GM12892 (cell line): ENCODE measurements at regions not wholly inside any gene's neighbourhood (a gene's known extent, or its start where the extent isn't known, plus 50 kb on each side); places are given as distances from the start of the nearest gene placed in this dataset.

ENCODE experiments used
- DNase-seq: peaks from one replicate; pipeline ENCODE4 v3.0.0; 2011; ENCODE audit not compliant: insufficient read length
- FAIRE-seq: peaks from 2 replicates; lab custom pipeline; 2011; peaks lifted over from hg19 to GRCh38; lab: Jason Lieb, UNC
- POLR2A ChIP-seq: IDR thresholded peaks from 2 replicates; pipeline ENCODE4 v1.6.1; 2011; ENCODE audit warnings: low read depth, low read length, control low read depth
- POLR2AphosphoS5 ChIP-seq: IDR thresholded peaks from 2 replicates; pipeline ENCODE4 v1.6.1; 2011; ENCODE audit warnings: low read depth, low read length, control low read depth
- TAF1 ChIP-seq: IDR thresholded peaks from 2 replicates; pipeline ENCODE4 v1.6.1; 2011; ENCODE audit warnings: low read depth, mild to moderate bottlenecking, control low read depth, low read length, borderline replicate concordance

DNA sequence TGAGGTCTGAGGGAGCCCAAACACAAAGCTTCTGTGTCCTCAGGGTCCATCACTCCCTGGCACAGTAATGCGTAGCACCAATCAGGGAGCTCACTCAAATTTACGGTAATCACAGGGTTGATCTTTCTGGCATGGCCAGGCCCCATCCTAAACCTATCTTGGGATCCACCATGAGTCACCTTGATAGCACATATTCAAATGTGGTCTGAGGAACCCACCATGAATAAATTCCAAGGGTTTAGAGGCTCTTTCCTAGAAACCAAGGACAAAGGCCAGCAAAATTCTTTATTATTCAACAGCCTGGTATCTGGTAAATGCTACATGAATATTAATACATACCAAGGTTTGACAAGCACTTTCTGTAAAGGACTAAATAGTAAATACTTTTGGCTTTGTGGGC is 254.5 kb downstream of the TLR4 start:
- DNase-seq, result no peak
- TF ChIP-seq POLR2A, result no peak
- TF ChIP-seq TAF1, result no peak
- TF ChIP-seq POLR2AphosphoS5, result no peak
- no peak for FAIRE-seq

DNA sequence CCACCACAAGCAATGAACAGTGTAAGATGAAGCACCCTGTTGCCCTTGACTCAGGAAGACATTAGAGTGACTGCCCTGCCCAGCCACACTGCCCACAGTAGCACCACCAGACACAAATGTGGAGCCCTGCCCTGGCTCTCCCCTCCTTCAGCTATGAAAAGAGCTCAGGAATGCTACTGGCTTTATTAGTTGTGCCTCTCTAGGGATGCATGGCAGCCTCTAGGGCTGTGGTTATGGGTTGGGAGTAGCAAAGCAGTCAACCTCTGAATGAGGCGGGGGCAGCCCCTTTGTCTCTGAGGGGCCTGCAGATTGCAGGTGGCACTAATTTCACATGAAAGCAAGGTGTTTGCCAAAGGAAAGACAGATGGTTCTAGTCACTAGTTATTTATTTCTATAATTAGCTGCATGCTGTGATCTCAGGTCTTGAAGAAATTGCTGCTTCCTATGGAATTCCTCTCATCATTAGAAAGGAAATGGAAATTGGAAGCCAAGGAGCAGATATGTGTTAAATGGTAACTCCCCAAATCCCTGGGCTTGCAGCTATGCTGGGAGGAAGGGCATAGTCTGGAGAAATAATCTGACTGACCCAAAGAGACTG is 259.4 kb downstream of the TLR4 start:
- DNase-seq (no peak), FAIRE-seq (no peak)
- no peak for TF ChIP-seq TAF1
- TF ChIP-seq POLR2AphosphoS5, result no peak
- TF ChIP-seq POLR2A, result no peak

DNA sequence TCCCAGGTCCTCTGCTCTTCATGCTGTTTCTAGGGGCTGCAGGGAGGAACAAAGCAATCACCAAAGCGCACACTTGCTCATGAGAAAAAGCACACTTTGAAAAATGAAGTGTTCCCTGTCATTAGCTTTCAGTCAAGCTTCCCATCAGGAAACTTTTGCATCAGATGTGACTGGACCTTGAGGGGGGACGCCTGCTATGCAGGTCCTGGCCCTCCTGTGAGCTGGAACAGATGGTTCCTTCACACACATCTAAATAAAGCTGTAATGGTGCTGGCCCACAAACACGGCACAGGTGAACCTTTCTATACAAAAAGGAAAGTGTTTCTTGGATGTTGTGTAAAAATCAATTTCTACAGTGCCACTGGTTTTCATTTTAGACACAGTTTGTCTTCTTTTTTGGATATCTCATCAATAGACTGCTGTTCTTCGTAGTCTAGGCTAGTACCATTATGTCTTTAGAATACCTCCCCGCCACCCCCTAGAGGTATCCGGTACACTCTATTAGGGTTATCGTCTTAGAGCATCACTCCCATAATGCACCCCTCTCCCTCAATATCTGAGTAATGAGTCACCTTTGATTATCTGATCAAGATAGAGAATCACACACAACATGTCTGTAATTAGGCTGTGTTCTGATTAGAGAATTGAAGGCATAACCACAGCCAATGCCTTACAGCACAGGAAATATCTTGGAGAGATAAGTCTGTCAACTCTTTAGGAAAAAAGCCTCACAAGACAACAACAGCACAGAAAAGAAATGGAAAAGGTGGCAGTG is 266.3 kb downstream of the TLR4 start:
- no peak for TF ChIP-seq TAF1
- TF ChIP-seq POLR2AphosphoS5, result no peak
- no peak for TF ChIP-seq POLR2A
- FAIRE-seq (no peak), DNase-seq (no peak)

DNA sequence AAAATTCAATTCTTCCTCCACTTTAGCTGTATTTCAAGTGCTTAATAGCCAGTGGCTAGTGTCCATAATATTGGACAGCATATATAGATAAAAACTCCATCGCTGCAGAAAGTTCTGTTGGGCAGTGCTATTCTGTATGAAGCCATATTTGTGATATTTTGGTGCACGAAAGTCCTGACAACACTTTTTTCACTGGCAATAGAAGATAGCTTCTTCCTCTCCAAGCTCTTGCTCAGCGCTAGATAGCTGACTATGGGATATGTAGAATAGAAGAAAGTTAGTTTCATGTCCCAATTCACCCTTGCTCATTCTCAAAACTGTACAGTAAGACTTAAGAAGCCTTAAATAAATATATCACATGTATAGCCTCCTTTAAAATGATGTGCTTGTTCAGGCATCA is 269.9 kb downstream of the TLR4 start:
- no peak for FAIRE-seq
- DNase-seq, result no peak
- no peak for TF ChIP-seq POLR2AphosphoS5
- no peak for TF ChIP-seq TAF1
- no peak for TF ChIP-seq POLR2A

DNA sequence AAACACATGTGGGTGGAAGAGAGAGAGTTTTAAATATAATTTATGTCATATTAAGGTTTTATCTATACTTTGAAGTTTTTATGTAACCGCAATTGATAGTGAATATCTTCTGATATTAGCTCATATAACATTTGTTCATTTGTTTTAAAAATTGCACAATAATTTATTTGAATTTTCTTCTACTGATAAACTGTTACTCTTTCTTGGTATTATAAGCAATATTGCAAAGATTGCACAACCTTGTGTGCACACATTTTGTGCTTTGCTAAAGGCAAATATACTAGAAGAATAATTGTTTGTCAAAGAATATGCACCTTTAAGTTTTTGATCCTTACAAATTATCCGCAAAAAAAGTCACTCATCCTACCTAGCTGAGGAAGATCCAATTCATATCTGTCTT is 275.7 kb downstream of the TLR4 start:
- no peak for FAIRE-seq
- TF ChIP-seq POLR2A (no peak), POLR2AphosphoS5 (no peak), TAF1 (no peak)
- DNase-seq, result no peak

DNA sequence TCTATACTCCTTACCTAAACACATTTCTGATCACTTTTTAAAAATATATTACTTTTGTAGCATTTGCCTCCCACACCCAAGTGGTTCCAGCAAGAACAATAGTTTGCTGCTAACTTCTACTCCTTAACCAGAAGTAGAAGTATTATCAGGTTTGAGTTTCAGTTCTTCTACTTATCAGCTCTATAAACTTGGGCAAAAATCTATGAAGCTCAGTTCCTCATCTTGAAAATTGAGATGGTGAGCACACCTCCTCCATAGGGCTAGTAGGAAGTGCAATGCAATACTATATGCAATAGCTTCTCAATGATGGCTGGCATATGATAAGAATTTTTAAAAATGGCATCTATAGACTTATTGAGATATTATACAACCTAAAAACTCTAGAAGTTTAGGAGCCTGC is 283.7 kb downstream of the TLR4 start:
- no peak for TF ChIP-seq TAF1
- TF ChIP-seq POLR2A, result no peak
- TF ChIP-seq POLR2AphosphoS5, result no peak
- FAIRE-seq, result no peak
- DNase-seq, result no peak

DNA sequence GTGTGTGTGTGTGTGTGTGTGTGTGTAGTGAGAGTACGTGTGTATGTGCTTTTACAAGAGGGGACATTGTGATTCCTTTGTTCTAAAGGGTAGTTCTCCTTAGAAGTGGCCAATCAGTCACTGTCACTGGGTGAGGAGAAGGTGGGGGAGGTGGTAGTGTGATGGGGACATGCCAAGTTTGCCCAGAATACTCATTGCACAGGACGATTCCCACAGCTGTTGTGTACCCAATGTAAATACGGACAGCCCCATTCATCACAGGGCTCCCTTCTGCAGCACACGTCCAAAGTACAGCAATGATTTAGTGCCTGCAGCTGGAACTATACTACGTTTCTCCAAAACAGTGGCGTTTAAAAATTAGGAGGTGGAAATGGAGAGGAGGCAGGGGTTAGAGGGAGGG is 287.8 kb downstream of the TLR4 start:
- no peak for DNase-seq
- TF ChIP-seq POLR2A (no peak), POLR2AphosphoS5 (no peak)

DNA sequence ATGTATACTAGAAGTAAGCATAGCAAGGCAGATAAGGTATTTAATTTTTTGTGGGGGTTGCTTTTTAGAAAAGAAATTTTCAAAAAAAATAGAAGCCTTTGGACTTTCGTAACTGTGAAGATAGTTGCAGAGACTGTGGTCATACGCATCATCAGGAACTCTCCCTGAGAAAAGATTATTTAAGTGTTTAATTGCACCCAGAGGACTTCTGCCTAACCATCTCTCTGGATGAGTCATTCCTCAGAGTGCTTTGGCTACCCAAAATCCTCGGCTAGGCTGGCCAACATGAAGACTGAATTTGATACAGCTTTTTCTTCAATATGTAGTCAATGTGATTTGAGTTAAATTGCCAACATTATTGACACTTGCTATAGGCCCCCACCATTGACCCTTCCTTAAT is 296.4 kb downstream of the TLR4 start:
- FAIRE-seq (no peak), DNase-seq (no peak)

More for the DNA sequence above, 287.8 kb downstream of the TLR4 start:
- FAIRE-seq, result no peak

DNA sequence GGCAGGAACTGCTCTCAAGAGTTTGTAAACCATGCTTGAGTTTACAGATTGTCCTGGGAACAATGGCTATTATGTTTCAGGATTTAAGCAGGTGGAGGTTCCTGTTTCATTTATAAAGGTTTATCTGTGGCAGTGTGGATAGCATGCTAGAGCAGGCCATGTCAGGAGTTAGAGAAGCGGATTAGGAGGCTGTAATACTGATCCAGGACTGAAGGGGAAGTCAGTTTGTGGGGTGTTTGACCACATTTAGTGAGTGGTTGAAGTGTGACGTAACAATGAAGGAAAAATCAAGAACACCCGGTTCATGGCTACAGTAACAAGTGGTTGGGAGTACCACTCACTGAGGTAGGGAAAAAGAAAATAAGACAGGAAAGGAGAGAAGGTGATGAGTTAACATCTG is 299.0 kb downstream of the TLR4 start:
- FAIRE-seq, result no peak
- TF ChIP-seq POLR2AphosphoS5 (no peak), POLR2A (no peak), TAF1 (no peak)
- DNase-seq, result no peak

More for the DNA sequence above, 296.4 kb downstream of the TLR4 start:
- TF ChIP-seq POLR2AphosphoS5 (no peak), TAF1 (no peak), POLR2A (no peak)

DNA sequence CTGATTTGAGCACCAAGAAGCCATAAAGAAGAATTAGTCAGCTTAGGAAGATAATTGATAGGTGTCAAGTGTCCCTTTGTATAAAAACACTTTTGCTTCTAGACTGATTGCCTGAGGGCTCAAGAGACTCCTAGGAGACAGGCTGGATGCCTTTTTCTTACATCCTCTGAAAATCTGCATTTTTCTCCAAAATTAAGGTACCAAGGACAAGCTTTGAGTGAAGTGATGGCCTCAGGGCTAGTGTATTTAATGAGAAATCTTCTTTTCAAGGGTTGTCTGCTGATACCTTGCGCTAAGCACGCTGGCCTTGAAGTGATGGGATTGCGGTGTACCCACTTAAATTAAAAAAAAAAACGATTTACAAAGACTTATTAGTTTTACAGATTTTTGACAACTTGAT is 304.0 kb downstream of the TLR4 start:
- TF ChIP-seq POLR2AphosphoS5 (no peak), TAF1 (no peak), POLR2A (no peak)
- FAIRE-seq (no peak), DNase-seq (no peak)

DNA sequence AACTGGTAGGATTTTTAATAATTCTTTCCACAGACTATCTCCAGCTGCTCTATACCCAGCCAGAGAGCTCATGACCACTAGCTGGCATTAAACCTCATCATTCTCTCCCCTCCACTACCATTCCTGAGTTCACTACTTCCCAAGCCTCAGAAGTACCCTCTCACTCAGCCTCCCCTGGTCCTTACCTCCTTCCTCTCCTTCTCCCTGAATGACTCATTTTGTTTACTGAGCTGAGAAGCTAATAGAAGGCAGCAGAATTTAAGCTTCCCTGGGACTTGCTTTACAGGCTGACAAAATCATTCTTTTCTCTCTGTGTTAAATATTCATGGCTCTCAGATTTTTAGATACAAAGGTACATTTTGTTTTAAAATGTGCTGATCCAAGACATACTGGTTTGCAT is 305.4 kb downstream of the TLR4 start:
- no peak for TF ChIP-seq POLR2AphosphoS5
- no peak for TF ChIP-seq TAF1
- no peak for TF ChIP-seq POLR2A
- FAIRE-seq (no peak), DNase-seq (no peak)

DNA sequence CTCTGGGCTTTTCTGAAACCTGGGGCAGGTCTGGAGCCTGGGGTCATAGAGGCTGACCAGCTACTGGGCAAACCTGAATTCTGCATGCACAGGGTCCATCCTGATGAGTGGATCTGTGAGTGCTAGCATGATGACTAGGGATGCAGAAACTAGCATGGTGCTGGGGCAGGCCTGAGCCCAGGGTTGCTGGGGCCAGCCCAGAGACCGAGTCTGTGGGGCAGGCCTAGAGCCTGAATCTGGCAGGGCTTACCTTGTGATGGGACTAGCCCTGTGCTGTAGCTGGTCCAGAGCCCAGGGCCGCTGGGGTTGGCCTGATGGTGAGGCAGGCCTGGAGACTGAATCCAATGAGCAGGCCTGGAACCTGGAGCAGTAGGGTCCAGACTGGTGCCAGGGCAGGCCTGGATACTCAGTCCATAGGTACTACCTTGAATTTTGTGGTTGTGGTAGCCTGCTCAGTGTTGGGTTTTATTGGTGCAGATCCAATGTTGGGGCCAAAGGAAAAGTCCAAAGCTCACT is 313.5 kb downstream of the TLR4 start:
- FAIRE-seq, result no peak
- TF ChIP-seq POLR2AphosphoS5 (no peak), TAF1 (no peak), POLR2A (no peak)
- DNase-seq, result no peak
